ENCODE measurements at regions not wholly inside any gene's neighbourhood (a gene's known extent, or its start where the extent isn't known, plus 50 kb on each side); places are given as distances from the start of the nearest gene placed in this dataset.

- DNase-seq (ENCODE audit: low read depth) = no peak
- TF ChIP-seq, protein P1, sequence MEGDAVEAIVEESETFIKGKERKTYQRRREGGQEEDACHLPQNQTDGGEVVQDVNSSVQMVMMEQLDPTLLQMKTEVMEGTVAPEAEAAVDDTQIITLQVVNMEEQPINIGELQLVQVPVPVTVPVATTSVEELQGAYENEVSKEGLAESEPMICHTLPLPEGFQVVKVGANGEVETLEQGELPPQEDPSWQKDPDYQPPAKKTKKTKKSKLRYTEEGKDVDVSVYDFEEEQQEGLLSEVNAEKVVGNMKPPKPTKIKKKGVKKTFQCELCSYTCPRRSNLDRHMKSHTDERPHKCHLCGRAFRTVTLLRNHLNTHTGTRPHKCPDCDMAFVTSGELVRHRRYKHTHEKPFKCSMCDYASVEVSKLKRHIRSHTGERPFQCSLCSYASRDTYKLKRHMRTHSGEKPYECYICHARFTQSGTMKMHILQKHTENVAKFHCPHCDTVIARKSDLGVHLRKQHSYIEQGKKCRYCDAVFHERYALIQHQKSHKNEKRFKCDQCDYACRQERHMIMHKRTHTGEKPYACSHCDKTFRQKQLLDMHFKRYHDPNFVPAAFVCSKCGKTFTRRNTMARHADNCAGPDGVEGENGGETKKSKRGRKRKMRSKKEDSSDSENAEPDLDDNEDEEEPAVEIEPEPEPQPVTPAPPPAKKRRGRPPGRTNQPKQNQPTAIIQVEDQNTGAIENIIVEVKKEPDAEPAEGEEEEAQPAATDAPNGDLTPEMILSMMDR (IDR thresholded peaks at IDR 0.05; ENCODE audit: low read depth, low read length, missing control alignments) = no peak
- H3K4me3 ChIP-seq (ENCODE audit: low read depth, low read length) = no peak overlapping the region
Measured at GRCh38 chr11:69554849-69555248, 73.4 kb downstream of the LINC01488 start.

- TF ChIP-seq, protein P1 (IDR thresholded peaks at IDR 0.05; ENCODE audit: low read depth, low read length, missing control alignments) = no peak
- H3K4me3 ChIP-seq (ENCODE audit: low read depth, low read length) = no peak overlapping the region
- no peak for DNase-seq (ENCODE audit: low read depth)
Measured at GRCh38 chr11:69557266-69557665, 75.8 kb downstream of the LINC01488 start.

DNA sequence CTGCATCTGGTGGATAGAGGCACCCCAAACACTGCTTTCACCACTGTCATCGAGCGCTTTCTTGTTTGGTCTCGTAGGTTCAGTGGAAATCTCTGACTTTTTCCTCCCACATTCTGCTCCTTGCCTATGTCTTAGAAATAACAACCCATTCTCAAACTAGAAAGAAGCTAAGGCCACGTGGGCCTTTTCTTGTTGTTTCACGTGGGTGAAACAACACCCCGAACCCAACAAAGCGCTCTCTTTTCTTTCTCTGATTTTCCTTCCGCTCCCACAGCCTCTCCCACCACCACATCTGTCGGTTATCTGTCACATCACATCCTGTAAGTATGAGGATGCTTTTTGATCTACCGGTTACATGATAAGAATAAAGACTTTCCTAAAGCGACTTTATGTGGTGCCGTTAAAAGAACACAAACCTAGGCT lies 77.1 kb downstream of the LINC01488 start:
- TF ChIP-seq, protein P1 (IDR thresholded peaks at IDR 0.05; ENCODE audit: low read depth, low read length, missing control alignments) = no peak
- no peak overlapping the region for H3K4me3 ChIP-seq (ENCODE audit: low read depth, low read length)

DNA sequence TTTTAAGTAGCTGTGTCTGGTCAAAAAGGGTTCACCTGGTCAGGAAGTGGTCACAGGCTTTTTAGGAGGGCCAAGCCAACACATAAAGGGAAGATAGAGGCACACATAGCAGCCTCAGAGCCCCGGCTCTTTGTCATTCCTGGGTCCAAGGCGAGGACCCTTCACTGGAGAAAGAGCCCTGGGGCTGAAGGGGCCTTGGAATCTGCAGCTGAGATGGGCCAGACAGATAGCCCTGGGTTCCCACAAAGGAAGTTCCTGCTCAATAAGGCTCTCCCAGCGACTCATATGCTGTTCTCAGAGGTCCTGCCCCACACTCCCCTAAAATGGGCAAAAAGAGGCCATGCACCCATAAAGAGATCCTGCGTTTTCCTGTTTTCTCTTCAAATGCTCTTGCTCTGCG lies 77.7 kb downstream of the LINC01488 start:
- DNase-seq (ENCODE audit: low read depth) = no peak
- no peak overlapping the region for H3K4me3 ChIP-seq (ENCODE audit: low read depth, low read length)
- TF ChIP-seq, protein P1 (IDR thresholded peaks at IDR 0.05; ENCODE audit: low read depth, low read length, missing control alignments) = no peak

More for the DNA sequence above, 77.1 kb downstream of the LINC01488 start:
- no peak for DNase-seq (ENCODE audit: low read depth)

- TF ChIP-seq, protein P1 (IDR thresholded peaks at IDR 0.05; ENCODE audit: low read depth, low read length, missing control alignments) = no peak
- no peak overlapping the region for H3K4me3 ChIP-seq (ENCODE audit: low read depth, low read length)
- no peak for DNase-seq (ENCODE audit: low read depth)
Measured at GRCh38 chr11:69560141-69560790, 78.8 kb downstream of the LINC01488 start.

GRCh38 chr11:69562302-69562701 lies 78.7 kb upstream of the CCND1 start:
- DNase-seq (ENCODE audit: low read depth) = no peak
- no peak overlapping the region for H3K4me3 ChIP-seq (ENCODE audit: low read depth, low read length)
- TF ChIP-seq, protein P1 (IDR thresholded peaks at IDR 0.05; ENCODE audit: low read depth, low read length, missing control alignments) = no peak

- DNase-seq (ENCODE audit: low read depth) = no peak
- TF ChIP-seq, protein P1 (IDR thresholded peaks at IDR 0.05; ENCODE audit: low read depth, low read length, missing control alignments) = no peak
- H3K4me3 ChIP-seq (ENCODE audit: low read depth, low read length) = no peak overlapping the region
Measured at GRCh38 chr11:69562816-69563215, 78.1 kb upstream of the CCND1 start.

Data from GM12864 (cell line).